WERI-Rb-1 (cell line): ENCODE measurements at regions not wholly inside any gene's neighbourhood (a gene's known extent, or its start where the extent isn't known, plus 50 kb on each side); places are given as distances from the start of the nearest gene placed in this dataset.
"Not testable (repeated sequence)": the region's sequence is repeated elsewhere in the genome, so short reads cannot be mapped to it uniquely, and the experiment has no call there.

Experiments used
- DNase-seq: peaks from one replicate; pipeline ENCODE4 v3.0.0-alpha.2; 2020
- H3K27ac ChIP-seq: fragments of 250-450 bp; sonication (Bioruptor Pico); 2 replicates; pipeline ENCODE4 v1.5.1; 2020; ENCODE audit warnings: mild to moderate bottlenecking, moderate library complexity
- H3K27me3 ChIP-seq: fragments of 250-450 bp; sonication (Bioruptor Pico); 2 replicates; pipeline ENCODE4 v1.5.1; 2021; ENCODE audit warnings: mild to moderate bottlenecking, low read depth, moderate library complexity; ENCODE audit not compliant: insufficient read depth, severe bottlenecking
- H3K36me3 ChIP-seq: fragments of 250-450 bp; sonication (Bioruptor Pico); 2 replicates; pipeline ENCODE4 v1.5.1; 2020; ENCODE audit warnings: mild to moderate bottlenecking, moderate library complexity
- H3K4me3 ChIP-seq: 2 replicates; pipeline ENCODE4 v1.5.1; 2011; ENCODE audit warnings: low read depth, mild to moderate bottlenecking, control low read depth, low read length
- H3K9me3 ChIP-seq: fragments of 250-450 bp; sonication (Bioruptor Pico); 2 replicates; pipeline ENCODE4 v1.5.1; 2021; ENCODE audit warnings: mild to moderate bottlenecking, moderate library complexity; ENCODE audit not compliant: severe bottlenecking
- TF ChIP-seq, protein P1 (sequence below): IDR thresholded peaks from 2 replicates; pipeline ENCODE4 v1.5.1; 2011; ENCODE audit warnings: low read depth, mild to moderate bottlenecking, control low read depth, inconsistent platforms, low read length

DNA sequence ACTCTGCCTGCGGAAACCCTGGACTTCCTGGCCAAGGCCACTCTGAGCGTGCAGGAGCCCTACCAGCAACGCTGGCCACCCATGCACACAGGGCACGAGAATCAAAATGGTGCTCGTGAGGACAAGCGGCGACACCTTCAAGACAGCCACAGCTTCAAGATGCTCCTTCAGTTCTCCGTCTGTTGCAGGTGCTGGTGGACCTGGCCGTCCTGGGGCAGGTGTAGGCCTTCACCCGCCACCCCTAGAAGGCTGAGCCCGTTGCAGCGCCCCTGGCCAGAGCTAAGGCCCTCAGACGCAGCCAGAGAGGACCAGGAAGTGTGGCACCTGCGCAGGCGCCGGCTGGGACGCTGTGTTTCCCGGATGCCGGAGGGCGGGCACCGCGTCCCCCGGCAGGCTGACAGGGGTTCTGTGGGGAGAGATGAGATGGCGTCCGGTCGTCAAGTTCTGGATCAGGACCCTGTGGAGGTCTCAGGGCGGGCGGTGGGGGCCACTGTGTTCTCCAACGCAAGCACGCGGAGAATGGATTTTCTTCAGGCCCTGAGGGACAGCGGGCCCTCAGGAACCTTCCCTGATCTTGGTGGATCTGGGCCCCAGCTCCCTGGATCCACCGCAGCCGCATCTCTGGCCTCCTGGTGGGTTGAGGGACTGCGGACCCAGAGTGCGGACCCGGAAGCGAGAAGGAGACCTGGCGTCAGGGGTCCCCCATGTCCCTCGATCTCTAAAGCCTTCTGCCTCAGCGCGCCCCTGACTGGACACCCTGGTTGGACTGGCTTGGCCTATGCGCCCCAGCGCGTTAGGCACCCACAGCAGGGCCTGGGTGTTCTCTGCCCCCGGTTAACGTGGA, 1770.8 kb upstream of the CDH9 start:
- H3K36me3 ChIP-seq: no peaks in the 10 kb centered on the region
- no peak overlapping the region for H3K4me3 ChIP-seq
- no peak for DNase-seq
- TF ChIP-seq, protein P1, sequence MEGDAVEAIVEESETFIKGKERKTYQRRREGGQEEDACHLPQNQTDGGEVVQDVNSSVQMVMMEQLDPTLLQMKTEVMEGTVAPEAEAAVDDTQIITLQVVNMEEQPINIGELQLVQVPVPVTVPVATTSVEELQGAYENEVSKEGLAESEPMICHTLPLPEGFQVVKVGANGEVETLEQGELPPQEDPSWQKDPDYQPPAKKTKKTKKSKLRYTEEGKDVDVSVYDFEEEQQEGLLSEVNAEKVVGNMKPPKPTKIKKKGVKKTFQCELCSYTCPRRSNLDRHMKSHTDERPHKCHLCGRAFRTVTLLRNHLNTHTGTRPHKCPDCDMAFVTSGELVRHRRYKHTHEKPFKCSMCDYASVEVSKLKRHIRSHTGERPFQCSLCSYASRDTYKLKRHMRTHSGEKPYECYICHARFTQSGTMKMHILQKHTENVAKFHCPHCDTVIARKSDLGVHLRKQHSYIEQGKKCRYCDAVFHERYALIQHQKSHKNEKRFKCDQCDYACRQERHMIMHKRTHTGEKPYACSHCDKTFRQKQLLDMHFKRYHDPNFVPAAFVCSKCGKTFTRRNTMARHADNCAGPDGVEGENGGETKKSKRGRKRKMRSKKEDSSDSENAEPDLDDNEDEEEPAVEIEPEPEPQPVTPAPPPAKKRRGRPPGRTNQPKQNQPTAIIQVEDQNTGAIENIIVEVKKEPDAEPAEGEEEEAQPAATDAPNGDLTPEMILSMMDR: no peak
- H3K9me3 ChIP-seq: no peaks in the 10 kb centered on the region
- no peaks in the 10 kb centered on the region for H3K27me3 ChIP-seq
- H3K27ac ChIP-seq: no peak overlapping the region

DNA sequence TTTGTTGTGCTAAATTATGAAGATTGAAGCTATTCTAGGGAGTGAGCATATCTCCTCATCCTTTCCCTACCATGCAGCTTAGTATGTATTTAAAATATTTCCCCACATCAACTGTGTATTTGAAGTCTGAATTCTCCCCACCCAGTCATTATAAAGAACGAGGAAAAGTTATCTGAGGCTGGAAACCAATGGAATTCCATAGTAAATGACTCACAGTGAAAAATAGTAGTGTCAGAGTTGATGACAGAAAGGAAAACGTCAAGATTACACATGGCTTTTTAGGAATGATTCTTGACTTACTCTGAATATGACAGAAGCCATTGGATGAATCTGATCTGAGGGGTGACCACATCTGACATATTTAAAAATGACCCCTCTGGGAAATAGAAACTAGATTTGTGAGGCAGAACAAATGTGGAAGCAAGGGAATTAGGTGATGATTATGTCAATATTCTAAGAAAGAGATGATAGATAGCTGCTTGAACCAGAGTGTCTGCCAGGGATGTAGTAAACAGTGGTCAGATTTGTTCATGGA, 1768.9 kb upstream of the CDH9 start:
- no peaks in the 10 kb centered on the region for H3K27me3 ChIP-seq
- H3K27ac ChIP-seq: no peak overlapping the region
- DNase-seq: no peak

DNA sequence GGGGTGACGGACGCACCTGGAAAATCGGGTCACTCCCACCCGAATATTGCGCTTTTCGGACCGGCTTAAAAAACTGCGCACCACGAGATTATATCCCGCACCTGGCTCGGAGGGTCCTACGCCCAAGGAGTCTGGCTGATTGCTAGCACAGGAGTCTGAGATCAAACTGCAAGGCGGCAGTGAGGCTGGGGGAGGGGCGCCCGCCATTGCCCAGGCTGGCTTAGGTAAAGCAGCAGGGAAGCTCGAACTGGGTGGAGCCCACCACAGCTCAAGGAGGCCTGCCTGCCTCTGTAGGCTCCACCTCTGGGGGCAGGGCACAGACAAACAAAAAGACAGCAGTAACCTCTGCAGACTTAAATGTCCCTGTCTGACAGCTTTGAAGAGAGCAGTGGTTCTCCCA, 1760.6 kb upstream of the CDH9 start:
- not testable (repeated sequence) for H3K36me3 ChIP-seq, H3K27ac ChIP-seq, H3K4me3 ChIP-seq, H3K27me3 ChIP-seq, DNase-seq, H3K9me3 ChIP-seq

More for the DNA sequence above, 1768.9 kb upstream of the CDH9 start:
- H3K36me3 ChIP-seq: no peaks in the 10 kb centered on the region
- H3K9me3 ChIP-seq: no peaks in the 10 kb centered on the region
- H3K4me3 ChIP-seq: no peak overlapping the region
- TF ChIP-seq, protein P1: no peak

DNA sequence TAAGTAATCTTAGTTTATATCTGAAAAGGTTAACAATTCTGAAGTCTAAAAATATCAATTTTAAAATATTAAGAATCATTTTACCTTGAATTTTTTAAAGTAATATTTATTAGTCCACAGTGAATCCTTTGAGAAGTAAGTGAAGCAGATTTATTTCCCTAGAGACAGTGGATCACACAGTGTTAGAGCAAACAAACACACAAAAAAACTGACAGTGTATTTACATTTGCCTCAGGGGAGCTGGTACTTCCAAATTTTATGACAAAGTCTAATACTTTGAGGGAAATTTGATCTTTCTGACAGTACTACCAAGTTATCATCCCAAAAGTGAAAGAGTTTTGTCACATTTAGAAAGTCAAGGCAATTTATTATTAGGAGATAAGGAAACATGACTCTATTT, 1750.6 kb upstream of the CDH9 start:
- Histone ChIP-seq H3K4me3 (no peak overlapping the region), H3K27me3 (no peaks in the 10 kb centered on the region), H3K9me3 (no peaks in the 10 kb centered on the region), H3K27ac (no peak overlapping the region), H3K36me3 (no peaks in the 10 kb centered on the region)
- DNase-seq: no peak
- TF ChIP-seq, protein P1: no peak

DNA sequence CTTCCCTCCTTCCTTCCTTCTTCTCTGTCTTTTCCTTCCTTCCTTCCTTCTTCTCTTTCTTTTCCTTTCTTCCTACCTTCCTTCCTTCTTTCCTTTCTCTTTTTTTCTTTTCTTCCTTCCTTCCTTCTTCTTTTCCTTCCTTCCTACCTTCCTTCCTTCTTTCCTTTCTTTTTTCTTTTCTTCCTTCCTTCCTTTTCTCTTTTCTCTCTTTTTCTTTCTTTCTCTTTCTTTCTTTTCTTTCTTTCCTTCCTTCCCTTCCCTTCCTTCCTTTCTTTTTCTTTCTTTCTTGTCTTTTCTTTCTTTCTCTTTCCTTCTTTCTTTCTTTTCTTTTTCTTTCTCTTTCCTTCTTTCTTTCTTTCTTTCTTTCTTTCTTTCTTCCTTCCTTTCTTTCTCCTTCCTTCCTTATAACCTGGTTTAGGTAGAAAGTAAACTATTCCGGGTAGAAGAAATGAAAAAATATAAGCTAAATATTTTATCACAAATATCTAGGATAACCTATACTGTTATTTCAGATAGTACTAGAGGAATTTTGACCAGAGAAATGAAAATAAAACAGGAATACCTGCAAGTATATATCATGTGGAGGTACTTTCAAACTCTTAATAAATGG, 1741.8 kb upstream of the CDH9 start:
- H3K27me3 ChIP-seq: no peaks in the 10 kb centered on the region
- TF ChIP-seq, protein P1: no peak
- DNase-seq: no peak
- H3K27ac ChIP-seq: no peak overlapping the region
- H3K36me3 ChIP-seq: no peaks in the 10 kb centered on the region
- no peak overlapping the region for H3K4me3 ChIP-seq
- H3K9me3 ChIP-seq: no peaks in the 10 kb centered on the region

DNA sequence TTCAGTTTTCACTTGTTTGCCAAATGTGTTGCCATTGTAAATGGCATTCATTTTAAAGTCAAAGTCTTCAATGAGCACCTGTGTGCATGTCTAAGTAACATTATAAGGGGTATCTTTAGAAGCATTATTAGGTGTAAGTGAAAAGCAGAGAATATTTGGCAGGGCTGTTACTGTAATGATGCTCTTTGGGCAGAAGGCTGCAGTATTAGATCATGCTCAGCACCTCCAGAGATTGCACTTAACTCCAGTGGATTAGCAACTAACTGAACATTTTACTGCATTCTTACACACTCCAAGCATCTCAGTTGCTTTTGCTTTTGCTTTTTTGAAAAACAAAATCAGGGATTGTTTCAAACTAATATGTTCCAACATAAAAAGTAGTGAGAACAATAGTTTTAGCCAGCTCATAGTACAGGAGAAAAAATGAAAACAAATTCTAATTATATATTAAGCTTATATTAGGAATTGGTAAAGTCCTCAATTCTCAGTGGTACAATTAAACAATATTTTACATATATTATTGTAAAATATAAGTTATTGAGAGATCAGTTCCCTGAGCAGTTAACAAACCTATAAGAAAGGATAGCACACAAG, 1740.9 kb upstream of the CDH9 start:
- Histone ChIP-seq H3K27ac (no peak overlapping the region), H3K9me3 (no peaks in the 10 kb centered on the region), H3K27me3 (no peaks in the 10 kb centered on the region), H3K36me3 (no peaks in the 10 kb centered on the region), H3K4me3 (no peak overlapping the region)
- TF ChIP-seq, protein P1: peak; percentile 67
- peak; percentile 17 for DNase-seq
